ENCODE measurements at regions not wholly inside any gene's neighbourhood (a gene's known extent, or its start where the extent isn't known, plus 50 kb on each side); places are given as distances from the start of the nearest gene placed in this dataset.

- Mint-ChIP-seq H3K4me1 (peaks cover 3% of the 10 kb centered on the region), H3K27ac (no peak overlapping the region), H3K4me3 (no peak overlapping the region), H3K9me3 (peaks cover 0 to 10% (median 2%) of the 10 kb centered on the region in 7 donors), H3K36me3 (no peaks in the 10 kb centered on the region), H3K27me3 (ENCODE audit: low read depth in 3 of 3) (no peaks in the 10 kb centered on the region)
- Histone ChIP-seq H3K4me1 (ENCODE audit: control insufficient read depth in 1 of 2, insufficient read depth in 2 of 2, low read length in 2 of 2) (peaks cover 0 to 4% of the 10 kb centered on the region in 2 donors), H2AFZ (ENCODE audit: insufficient read depth, low read depth, low read length, poor library complexity, severe bottlenecking) (no peak overlapping the region), H3K79me2 (ENCODE audit: insufficient read depth, low read length) (no peaks in the 10 kb centered on the region), H3K4me3 (replicated peaks in 1 of 3; ENCODE audit: low read depth in 2 of 3, low read length in 3 of 3) (no peak overlapping the region), H3K36me3 (replicated peaks in 1 of 2; ENCODE audit: control insufficient read depth in 1 of 2, insufficient read depth in 2 of 2, low read length in 2 of 2) (no peaks in the 10 kb centered on the region), H3K9ac (ENCODE audit: insufficient read depth, low read length, poor library complexity, severe bottlenecking) (no peak overlapping the region), H3K4me2 (replicated peaks; ENCODE audit: extremely low read depth, low read length, poor library complexity, severe bottlenecking) (no peak overlapping the region), H3K27me3 (ENCODE audit: control insufficient read depth in 2 of 2, insufficient read depth in 2 of 2, low read length in 2 of 2) (no peaks in the 10 kb centered on the region), H3K27ac (ENCODE audit: low read depth in 1 of 2, low read length in 2 of 2) (no peak overlapping the region), H3K9me3 (replicated peaks in 1 of 2; ENCODE audit: control insufficient read depth in 1 of 2, insufficient read depth in 1 of 2, low read length in 2 of 2) (peaks cover 0 to 9% of the 10 kb centered on the region in 2 donors), H4K20me1 (ENCODE audit: insufficient read depth, low read length) (no peaks in the 10 kb centered on the region)
- WGBS (ENCODE audit: insufficient coverage), result no CpG with 5 or more reads among the region's 1 CpG
- intact Hi-C loops (cut with micrococcal nuclease), result no loop called here
- no peak for TF ChIP-seq CTCF (IDR thresholded peaks at IDR 0.05)
- no peak for DNase-seq
Measured at GRCh38 chr9:79220666-79221065, 351.1 kb upstream of the TLE4 start.

- peaks cover 0 to 12% (median 5%) of the 10 kb centered on the region in 7 donors for H3K9me3 Mint-ChIP-seq
- no peaks in the 10 kb centered on the region for H3K27me3 ChIP-seq (ENCODE audit: control insufficient read depth in 2 of 2, insufficient read depth in 2 of 2, low read length in 2 of 2)
Measured at GRCh38 chr9:79221084-79221483, 350.7 kb upstream of the TLE4 start.

More at GRCh38 chr9:79221084-79221483, 350.7 kb upstream of the TLE4 start:
- H3K4me3 Mint-ChIP-seq, result no peak overlapping the region
- Histone ChIP-seq H3K79me2 (ENCODE audit: insufficient read depth, low read length) (no peaks in the 10 kb centered on the region), H2AFZ (ENCODE audit: insufficient read depth, low read depth, low read length, poor library complexity, severe bottlenecking) (no peak overlapping the region), H4K20me1 (ENCODE audit: insufficient read depth, low read length) (no peaks in the 10 kb centered on the region), H3K27ac (ENCODE audit: low read depth in 1 of 2, low read length in 2 of 2) (no peak overlapping the region), H3K9me3 (replicated peaks in 1 of 2; ENCODE audit: control insufficient read depth in 1 of 2, insufficient read depth in 1 of 2, low read length in 2 of 2) (peaks cover 0 to 9% of the 10 kb centered on the region in 2 donors), H3K9ac (ENCODE audit: insufficient read depth, low read length, poor library complexity, severe bottlenecking) (no peak overlapping the region), H3K4me1 (ENCODE audit: control insufficient read depth in 1 of 2, insufficient read depth in 2 of 2, low read length in 2 of 2) (peaks cover 0 to 2% of the 10 kb centered on the region in 2 donors), H3K4me3 (replicated peaks in 1 of 3; ENCODE audit: low read depth in 2 of 3, low read length in 3 of 3) (no peak overlapping the region), H3K4me2 (replicated peaks; ENCODE audit: extremely low read depth, low read length, poor library complexity, severe bottlenecking) (no peak overlapping the region), H3K36me3 (replicated peaks in 1 of 2; ENCODE audit: control insufficient read depth in 1 of 2, insufficient read depth in 2 of 2, low read length in 2 of 2) (no peaks in the 10 kb centered on the region)
- WGBS (ENCODE audit: insufficient coverage), result 50% methylated on average over 1 of the region's 1 CpG
- intact Hi-C loops (cut with micrococcal nuclease), result no loop called here
- H3K27me3 Mint-ChIP-seq (ENCODE audit: low read depth in 3 of 3), result no peaks in the 10 kb centered on the region
- H3K27ac Mint-ChIP-seq, result peak overlapping the region in 1 of 7 donors; percentile 65
- no peaks in the 10 kb centered on the region for H3K36me3 Mint-ChIP-seq
- H3K4me1 Mint-ChIP-seq, result peaks cover under 1% of the 10 kb centered on the region
- DNase-seq, result peak in 1 of 3 donors; percentile 2
- TF ChIP-seq CTCF (IDR thresholded peaks at IDR 0.05), result no peak

Measured in CD14-positive monocyte (primary cell).